AG10803 (cell line): ENCODE measurements at regions not wholly inside any gene's neighbourhood (a gene's known extent, or its start where the extent isn't known, plus 50 kb on each side); places are given as distances from the start of the nearest gene placed in this dataset.
A peak's percentile ranks its signal among the peaks of the same experiment; 100 is the strongest.

Experiments used
- DNase-seq: peaks from one replicate; pipeline ENCODE4 v3.0.0; 2010; ENCODE audit warnings: low read depth
- H3K4me3 ChIP-seq: 2 replicates; pipeline ENCODE4 v1.5.1; 2011; ENCODE audit warnings: mild to moderate bottlenecking, low read length, control low read depth
- TF ChIP-seq, protein P1 (sequence below): conservative IDR thresholded peaks from 2 replicates; pipeline ENCODE4 v1.5.1; 2011; ENCODE audit warnings: mild to moderate bottlenecking, low read length, control low read depth, inconsistent platforms

DNA sequence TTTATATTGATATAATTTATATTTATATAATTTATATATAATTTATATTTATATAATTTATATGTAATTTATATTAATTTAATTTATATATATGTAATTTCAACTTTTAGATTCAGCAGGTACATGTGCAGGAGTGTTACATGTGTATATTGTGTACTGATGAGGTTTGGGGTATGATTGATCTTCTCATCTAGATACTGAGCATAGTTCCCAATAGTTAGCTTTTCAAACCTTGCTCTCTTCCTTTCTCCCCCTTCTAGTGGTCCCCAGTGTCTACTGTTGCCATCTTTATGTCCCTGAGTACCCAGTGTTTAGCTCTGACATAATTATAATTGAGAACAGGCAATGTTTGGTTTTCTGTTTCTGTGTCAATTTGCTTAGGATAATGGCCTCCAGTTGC lies 1335.3 kb upstream of the CDH2 start:
- no peak for DNase-seq
- TF ChIP-seq, protein P1, sequence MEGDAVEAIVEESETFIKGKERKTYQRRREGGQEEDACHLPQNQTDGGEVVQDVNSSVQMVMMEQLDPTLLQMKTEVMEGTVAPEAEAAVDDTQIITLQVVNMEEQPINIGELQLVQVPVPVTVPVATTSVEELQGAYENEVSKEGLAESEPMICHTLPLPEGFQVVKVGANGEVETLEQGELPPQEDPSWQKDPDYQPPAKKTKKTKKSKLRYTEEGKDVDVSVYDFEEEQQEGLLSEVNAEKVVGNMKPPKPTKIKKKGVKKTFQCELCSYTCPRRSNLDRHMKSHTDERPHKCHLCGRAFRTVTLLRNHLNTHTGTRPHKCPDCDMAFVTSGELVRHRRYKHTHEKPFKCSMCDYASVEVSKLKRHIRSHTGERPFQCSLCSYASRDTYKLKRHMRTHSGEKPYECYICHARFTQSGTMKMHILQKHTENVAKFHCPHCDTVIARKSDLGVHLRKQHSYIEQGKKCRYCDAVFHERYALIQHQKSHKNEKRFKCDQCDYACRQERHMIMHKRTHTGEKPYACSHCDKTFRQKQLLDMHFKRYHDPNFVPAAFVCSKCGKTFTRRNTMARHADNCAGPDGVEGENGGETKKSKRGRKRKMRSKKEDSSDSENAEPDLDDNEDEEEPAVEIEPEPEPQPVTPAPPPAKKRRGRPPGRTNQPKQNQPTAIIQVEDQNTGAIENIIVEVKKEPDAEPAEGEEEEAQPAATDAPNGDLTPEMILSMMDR: no peak
- H3K4me3 ChIP-seq: no peak overlapping the region

DNA sequence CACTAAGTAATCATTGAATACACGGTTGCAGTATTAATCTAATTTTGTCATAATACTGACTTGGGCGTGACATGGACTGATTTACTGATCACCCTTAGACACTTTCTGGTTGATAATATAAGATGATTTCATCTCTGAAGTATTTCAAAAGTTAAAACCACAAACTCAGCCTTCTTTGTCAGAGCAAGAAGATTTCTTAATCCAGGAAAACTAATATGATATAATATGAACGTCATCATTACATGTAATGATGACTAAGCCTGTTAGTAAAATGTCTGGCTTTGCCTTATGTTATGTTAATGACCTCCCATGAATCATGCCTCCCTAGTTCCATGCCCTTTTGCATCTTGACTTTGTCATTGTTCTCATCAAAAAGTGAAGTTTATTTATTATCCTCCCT lies 1325.0 kb upstream of the CDH2 start:
- no peak overlapping the region for H3K4me3 ChIP-seq
- TF ChIP-seq, protein P1: no peak
- peak; percentile 43 for DNase-seq

DNA sequence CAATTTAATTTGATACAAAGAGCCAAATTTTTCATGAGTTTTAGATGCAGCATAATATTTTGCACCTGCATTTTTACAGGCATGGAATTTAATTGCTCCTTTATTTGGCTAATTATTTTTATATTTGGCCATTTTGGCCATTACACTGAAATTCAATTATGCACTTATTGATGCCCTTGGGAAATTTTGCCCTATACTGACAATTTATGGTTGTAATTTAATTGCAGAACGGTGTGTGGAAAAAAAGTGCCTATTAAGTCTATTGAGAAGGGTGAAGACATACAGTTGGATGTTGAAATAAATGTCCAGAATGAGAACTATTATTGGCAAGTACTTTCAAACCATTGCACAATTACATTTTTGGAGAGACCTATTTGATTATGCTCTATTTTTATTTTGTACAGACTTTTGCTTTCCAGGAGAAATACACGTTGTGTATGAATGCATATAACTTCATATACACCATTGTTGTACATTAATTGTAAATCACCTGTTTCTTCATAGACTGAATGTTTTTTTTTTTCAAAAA lies 1319.3 kb upstream of the CDH2 start:
- no peak overlapping the region for H3K4me3 ChIP-seq
- TF ChIP-seq, protein P1: no peak
- peak; percentile 15 for DNase-seq

DNA sequence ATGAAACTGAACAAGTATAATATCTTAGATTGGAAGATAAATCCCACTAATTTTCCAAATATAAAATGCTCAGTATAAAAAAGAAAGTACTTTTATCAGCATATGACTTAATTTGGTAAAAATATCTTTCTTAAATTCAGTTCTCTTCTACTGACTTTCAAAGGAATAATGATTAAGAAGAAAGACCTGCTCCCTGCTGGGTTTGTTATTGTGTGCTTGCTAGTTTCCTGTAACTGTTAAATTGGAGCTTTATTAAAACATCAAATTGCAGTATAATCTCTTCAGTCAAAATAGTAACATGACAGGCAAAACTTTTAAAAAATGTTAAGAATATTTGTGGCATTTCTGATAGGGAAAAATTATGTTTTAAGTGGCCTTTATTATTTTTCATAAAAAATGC lies 1317.4 kb upstream of the CDH2 start:
- DNase-seq: no peak
- H3K4me3 ChIP-seq: no peak overlapping the region
- TF ChIP-seq, protein P1: no peak

DNA sequence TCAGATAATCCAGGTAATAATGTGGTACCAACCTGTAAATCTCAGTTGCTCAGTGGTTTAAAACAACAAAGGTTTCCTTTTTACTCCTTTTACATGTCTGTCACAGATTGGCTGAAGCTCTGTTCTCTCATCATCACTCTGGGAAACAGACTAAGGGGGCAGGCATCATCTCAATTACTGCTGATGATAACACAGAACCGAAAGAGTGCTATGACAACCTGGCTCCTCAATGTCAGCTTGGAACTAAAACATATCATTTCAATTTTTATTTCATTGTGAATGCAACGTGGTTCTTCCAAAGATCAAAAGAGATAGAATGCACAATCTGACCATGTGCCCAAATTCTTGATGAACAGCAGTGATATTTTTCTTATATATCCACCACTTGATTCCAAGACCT lies 1315.0 kb upstream of the CDH2 start:
- DNase-seq: no peak
- TF ChIP-seq, protein P1: no peak
- H3K4me3 ChIP-seq: no peak overlapping the region

DNA sequence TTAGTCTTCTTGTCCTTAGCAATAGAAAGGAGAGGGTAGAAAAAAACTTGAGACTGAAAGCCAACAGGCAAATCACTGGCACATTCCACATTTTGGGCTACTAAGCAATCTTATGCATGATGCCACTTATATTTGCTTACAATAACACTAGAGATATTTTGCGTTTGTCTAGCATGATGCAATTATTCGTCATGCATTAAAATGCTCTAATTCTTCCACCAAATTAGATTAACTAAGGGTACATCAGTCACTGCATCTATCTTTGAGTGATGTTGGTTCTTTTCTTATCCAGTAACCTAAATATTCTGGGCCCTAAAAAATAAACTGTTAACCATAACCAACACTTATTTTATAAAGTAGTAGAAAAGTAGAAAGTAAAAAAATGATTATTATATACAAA lies 1311.7 kb upstream of the CDH2 start:
- H3K4me3 ChIP-seq: no peak overlapping the region
- TF ChIP-seq, protein P1: no peak
- peak; percentile 2 for DNase-seq

DNA sequence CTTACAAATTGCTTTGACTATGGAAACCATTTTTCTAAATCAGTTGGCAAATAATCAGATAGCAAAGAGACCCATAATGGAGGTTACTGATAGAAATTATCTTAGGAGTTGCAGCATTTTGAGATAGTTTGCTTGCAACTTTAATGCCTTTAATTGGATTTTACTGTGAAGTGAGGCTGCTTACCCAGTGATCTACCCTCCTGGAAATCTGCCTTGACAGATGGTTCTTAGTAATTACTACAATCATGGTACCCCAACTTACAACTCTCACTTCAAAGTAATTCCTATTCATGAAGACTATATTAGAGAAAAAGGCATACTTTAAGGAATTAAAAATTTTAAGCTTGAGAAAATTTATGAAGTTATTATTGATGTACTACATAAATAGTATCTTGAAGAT lies 1288.6 kb upstream of the CDH2 start:
- no peak for DNase-seq
- TF ChIP-seq, protein P1: no peak
- H3K4me3 ChIP-seq: no peak overlapping the region
